Neural progenitor cell (in vitro differentiated cells): ENCODE measurements at regions not wholly inside any gene's neighbourhood (a gene's known extent, or its start where the extent isn't known, plus 50 kb on each side); places are given as distances from the start of the nearest gene placed in this dataset.
A peak's percentile ranks its signal among the peaks of the same experiment; 100 is the strongest.

ENCODE experiments used
- DNase-seq: peaks from one replicate; pipeline ENCODE4 v3.0.0-alpha.2; 2016; ENCODE audit warnings: low spot score
- H2AFZ ChIP-seq: fragments of 200-600 bp; sonication (generic); replicated peaks from 2 replicates; pipeline ENCODE4 v1.6.1; 2016; ENCODE audit warnings: antibody characterized with exemption
- H3F3A ChIP-seq: fragments of 200-600 bp; sonication (generic); 2 replicates; pipeline ENCODE4 v1.6.1; 2016; ENCODE audit warnings: antibody characterized with exemption, low read depth
- H3K27ac ChIP-seq: fragments of 200-600 bp; sonication (generic); 2 replicates; pipeline ENCODE4 v1.5.1; 2016; ENCODE audit warnings: mild to moderate bottlenecking
- H3K27me3 ChIP-seq: fragments of 200-600 bp; sonication (generic); 2 replicates; pipeline ENCODE4 v1.6.1; 2016; ENCODE audit warnings: mild to moderate bottlenecking, moderate library complexity
- H3K36me3 ChIP-seq: fragments of 200-600 bp; sonication (generic); 2 replicates; pipeline ENCODE4 v1.5.1; 2016
- H3K4me1 ChIP-seq: fragments of 200-600 bp; sonication (generic); 2 replicates; pipeline ENCODE4 v1.6.1; 2016; ENCODE audit warnings: mixed run types
- H3K4me2 ChIP-seq: fragments of 200-600 bp; sonication (generic); 2 replicates; pipeline ENCODE4 v1.6.1; 2016
- H3K4me3 ChIP-seq: fragments of 200-600 bp; sonication (generic); 2 replicates; pipeline ENCODE4 v1.5.1; 2016
- H3K79me2 ChIP-seq: fragments of 200-600 bp; sonication (generic); 2 replicates; pipeline ENCODE4 v1.6.1; 2016; ENCODE audit warnings: low read depth
- H3K9ac ChIP-seq: fragments of 200-600 bp; sonication (generic); 2 replicates; pipeline ENCODE4 v1.6.1; 2016
- H3K9me3 ChIP-seq: fragments of 200-600 bp; sonication (generic); 2 replicates; pipeline ENCODE4 v1.5.1; 2016; ENCODE audit warnings: low read depth
- H4K20me1 ChIP-seq: fragments of 200-600 bp; sonication (generic); 2 replicates; pipeline ENCODE4 v1.6.1; 2016; ENCODE audit warnings: low read depth
- H3K27ac Mint-ChIP-seq: 3 replicates; pipeline ENCODE4 v1.8.0; 2021; ENCODE audit warnings: mixed read lengths
- H3K27me3 Mint-ChIP-seq: 2 replicates; pipeline ENCODE4 v1.8.0; 2022; ENCODE audit warnings: low read depth, mild to moderate bottlenecking, inconsistent platforms, moderate library complexity, mixed read lengths; ENCODE audit not compliant: insufficient read depth
- H3K36me3 Mint-ChIP-seq: 3 replicates; pipeline ENCODE4 v1.8.0; 2021; ENCODE audit warnings: mixed read lengths
- H3K4me1 Mint-ChIP-seq: 3 replicates; pipeline ENCODE4 v1.8.0; 2021; ENCODE audit warnings: mixed read lengths
- H3K4me3 Mint-ChIP-seq: 3 replicates; pipeline ENCODE4 v1.8.0; 2021; ENCODE audit warnings: mild to moderate bottlenecking, moderate library complexity, mixed read lengths
- H3K9me3 Mint-ChIP-seq: 3 replicates; pipeline ENCODE4 v1.8.0; 2020; ENCODE audit warnings: mixed read lengths
- CTCF ChIP-seq: fragments of 200-600 bp; sonication (generic); IDR thresholded peaks from 2 replicates; pipeline ENCODE4 v1.5.1; 2017; ENCODE audit warnings: antibody characterized with exemption, mild to moderate bottlenecking
- EZH2 ChIP-seq: fragments of 200-600 bp; sonication (generic); IDR thresholded peaks from 2 replicates; pipeline ENCODE4 v1.6.1; 2017; ENCODE audit warnings: antibody characterized with exemption, mild to moderate bottlenecking, moderate library complexity
- EZH2phosphoT487 ChIP-seq: fragments of 200-600 bp; sonication (generic); IDR thresholded peaks from 2 replicates; pipeline ENCODE4 v1.6.1; 2017; ENCODE audit warnings: antibody characterized with exemption

GRCh38 chr6:43915208-43915869 is 145.3 kb downstream of the VEGFA start:
- Mint-ChIP-seq H3K27ac (peak overlapping the region; percentile 57), H3K27me3 (peaks cover 9% of the 10 kb centered on the region), H3K36me3 (no peaks in the 10 kb centered on the region)

GRCh38 chr6:43914272-43915147 is 144.5 kb downstream of the VEGFA start:
- H3K9ac ChIP-seq, result no peak overlapping the region
- H3F3A ChIP-seq, result no peaks in the 10 kb centered on the region
- peak overlapping the region; percentile 12 for H3K4me2 ChIP-seq
- H3K9me3 ChIP-seq, result no peaks in the 10 kb centered on the region
- no peaks in the 10 kb centered on the region for H3K79me2 ChIP-seq
- H4K20me1 ChIP-seq, result no peaks in the 10 kb centered on the region
- Mint-ChIP-seq H3K4me3 (no peak overlapping the region), H3K4me1 (peaks cover 40% of the 10 kb centered on the region), H3K27me3 (peaks cover 8% of the 10 kb centered on the region), H3K9me3 (no peaks in the 10 kb centered on the region), H3K27ac (peak overlapping the region; percentile 50), H3K36me3 (no peaks in the 10 kb centered on the region)
- no peaks in the 10 kb centered on the region for H3K36me3 ChIP-seq
- DNase-seq, result peak; percentile 42
- no peak overlapping the region for H3K27ac ChIP-seq
- TF ChIP-seq EZH2phosphoT487, result no peak
- TF ChIP-seq CTCF, result no peak
- TF ChIP-seq EZH2, result no peak
- peaks cover 29% of the 10 kb centered on the region for H3K4me1 ChIP-seq
- H3K4me3 ChIP-seq, result no peak overlapping the region
- H3K27me3 ChIP-seq, result no peaks in the 10 kb centered on the region
- no peak overlapping the region for H2AFZ ChIP-seq

More at GRCh38 chr6:43915208-43915869, 145.3 kb downstream of the VEGFA start:
- H3K4me3 Mint-ChIP-seq, result no peak overlapping the region
- Histone ChIP-seq H4K20me1 (no peaks in the 10 kb centered on the region), H2AFZ (no peak overlapping the region), H3K79me2 (no peaks in the 10 kb centered on the region), H3F3A (no peaks in the 10 kb centered on the region), H3K36me3 (no peaks in the 10 kb centered on the region), H3K4me2 (no peak overlapping the region), H3K27me3 (no peaks in the 10 kb centered on the region), H3K27ac (no peak overlapping the region), H3K4me3 (no peak overlapping the region), H3K9ac (no peak overlapping the region), H3K4me1 (peaks cover 36% of the 10 kb centered on the region), H3K9me3 (no peaks in the 10 kb centered on the region)
- no peak for TF ChIP-seq CTCF
- TF ChIP-seq EZH2, result no peak
- TF ChIP-seq EZH2phosphoT487, result no peak
- H3K4me1 Mint-ChIP-seq, result peaks cover 42% of the 10 kb centered on the region
- H3K9me3 Mint-ChIP-seq, result no peaks in the 10 kb centered on the region
- DNase-seq, result no peak

- TF ChIP-seq EZH2 (no peak), EZH2phosphoT487 (no peak), CTCF (no peak)
- H3K4me1 Mint-ChIP-seq, result peaks cover 42% of the 10 kb centered on the region
- Histone ChIP-seq H3K9ac (no peak overlapping the region), H3F3A (no peaks in the 10 kb centered on the region), H3K4me2 (peak overlapping the region; percentile 12), H3K36me3 (no peaks in the 10 kb centered on the region), H2AFZ (no peak overlapping the region), H4K20me1 (no peaks in the 10 kb centered on the region), H3K4me3 (no peak overlapping the region), H3K27ac (no peak overlapping the region), H3K9me3 (no peaks in the 10 kb centered on the region), H3K27me3 (no peaks in the 10 kb centered on the region), H3K79me2 (no peaks in the 10 kb centered on the region), H3K4me1 (peaks cover 28% of the 10 kb centered on the region)
- no peak overlapping the region for H3K4me3 Mint-ChIP-seq
- H3K27me3 Mint-ChIP-seq, result peaks cover 8% of the 10 kb centered on the region
- no peaks in the 10 kb centered on the region for H3K36me3 Mint-ChIP-seq
- peak overlapping the region; percentile 35 for H3K27ac Mint-ChIP-seq
- H3K9me3 Mint-ChIP-seq, result no peaks in the 10 kb centered on the region
- no peak for DNase-seq
Observed at GRCh38 chr6:43913375-43914271, 143.6 kb downstream of the VEGFA start.
